HEK293 (cell line): ENCODE measurements at regions not wholly inside any gene's neighbourhood (a gene's known extent, or its start where the extent isn't known, plus 50 kb on each side); places are given as distances from the start of the nearest gene placed in this dataset.

ENCODE experiments used
- SP2 ChIP-seq: fragments of 450-650 bp; formaldehyde crosslinking; IDR thresholded peaks from 2 replicates; pipeline ENCODE4 v1.5.1; 2016; ENCODE audit warnings: missing biosample characterization, missing genetic modification characterization
- YY1 ChIP-seq: fragments of 450-650 bp; formaldehyde crosslinking; IDR thresholded peaks from 2 replicates; pipeline ENCODE4 v1.5.1; 2018; ENCODE audit warnings: missing biosample characterization, missing genetic modification characterization
- ZNF121 ChIP-seq: fragments of 450-650 bp; formaldehyde crosslinking; IDR thresholded peaks from 2 replicates; pipeline ENCODE4 v1.5.1; 2016; ENCODE audit warnings: missing biosample characterization, missing genetic modification characterization
- ZNF571 ChIP-seq: fragments of 450-650 bp; formaldehyde crosslinking; IDR thresholded peaks from 2 replicates; pipeline ENCODE4 v1.5.0; 2017; ENCODE audit warnings: missing biosample characterization, missing genetic modification characterization
- TF ChIP-seq, protein P1 (sequence below): fragments of 450-650 bp; formaldehyde crosslinking; IDR thresholded peaks from 2 replicates; pipeline ENCODE4 v1.5.1; 2016; ENCODE audit warnings: missing biosample characterization, missing genetic modification characterization

DNA sequence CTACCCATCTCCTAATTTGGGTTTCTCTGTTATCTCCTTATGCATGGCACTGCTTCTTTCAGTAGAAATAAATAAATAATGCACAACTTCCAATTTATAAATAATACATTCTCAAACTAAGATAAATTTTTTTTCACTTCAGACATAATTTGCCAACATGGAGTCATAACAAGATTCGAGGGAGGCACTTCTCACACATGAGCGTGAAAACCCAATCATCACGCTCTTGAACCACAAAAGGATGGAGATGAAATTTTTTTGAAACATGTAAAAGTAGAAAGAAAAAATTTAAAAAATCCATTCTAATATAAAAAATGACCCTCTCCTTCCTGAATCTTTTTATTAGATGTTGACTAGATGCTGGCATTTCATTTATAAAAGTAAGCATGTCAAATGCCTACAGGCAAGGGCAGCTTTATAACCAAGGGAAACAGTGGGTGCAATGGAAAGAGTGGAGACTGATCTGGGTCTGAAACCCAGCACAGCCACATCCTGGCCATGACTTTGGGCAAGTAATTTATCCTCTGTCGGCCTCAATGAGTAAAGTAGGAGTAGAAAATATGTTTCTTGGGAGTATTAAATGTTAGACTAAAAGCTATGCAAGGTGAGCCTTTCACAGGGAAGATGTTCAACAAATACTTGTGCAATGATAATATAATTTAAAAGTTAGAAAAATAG, 185.0 kb downstream of the STK31 start:
- TF ChIP-seq ZNF571 (tag by site-specific recombination), result no peak
- TF ChIP-seq, protein P1, sequence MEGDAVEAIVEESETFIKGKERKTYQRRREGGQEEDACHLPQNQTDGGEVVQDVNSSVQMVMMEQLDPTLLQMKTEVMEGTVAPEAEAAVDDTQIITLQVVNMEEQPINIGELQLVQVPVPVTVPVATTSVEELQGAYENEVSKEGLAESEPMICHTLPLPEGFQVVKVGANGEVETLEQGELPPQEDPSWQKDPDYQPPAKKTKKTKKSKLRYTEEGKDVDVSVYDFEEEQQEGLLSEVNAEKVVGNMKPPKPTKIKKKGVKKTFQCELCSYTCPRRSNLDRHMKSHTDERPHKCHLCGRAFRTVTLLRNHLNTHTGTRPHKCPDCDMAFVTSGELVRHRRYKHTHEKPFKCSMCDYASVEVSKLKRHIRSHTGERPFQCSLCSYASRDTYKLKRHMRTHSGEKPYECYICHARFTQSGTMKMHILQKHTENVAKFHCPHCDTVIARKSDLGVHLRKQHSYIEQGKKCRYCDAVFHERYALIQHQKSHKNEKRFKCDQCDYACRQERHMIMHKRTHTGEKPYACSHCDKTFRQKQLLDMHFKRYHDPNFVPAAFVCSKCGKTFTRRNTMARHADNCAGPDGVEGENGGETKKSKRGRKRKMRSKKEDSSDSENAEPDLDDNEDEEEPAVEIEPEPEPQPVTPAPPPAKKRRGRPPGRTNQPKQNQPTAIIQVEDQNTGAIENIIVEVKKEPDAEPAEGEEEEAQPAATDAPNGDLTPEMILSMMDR (tag by site-specific recombination), result no peak
- no peak for TF ChIP-seq YY1 (tag by site-specific recombination)
- TF ChIP-seq ZNF121 (tag by site-specific recombination), result no peak
- no peak for TF ChIP-seq SP2 (tag by site-specific recombination)
